ENCODE measurements at regions not wholly inside any gene's neighbourhood (a gene's known extent, or its start where the extent isn't known, plus 50 kb on each side); places are given as distances from the start of the nearest gene placed in this dataset.

DNA sequence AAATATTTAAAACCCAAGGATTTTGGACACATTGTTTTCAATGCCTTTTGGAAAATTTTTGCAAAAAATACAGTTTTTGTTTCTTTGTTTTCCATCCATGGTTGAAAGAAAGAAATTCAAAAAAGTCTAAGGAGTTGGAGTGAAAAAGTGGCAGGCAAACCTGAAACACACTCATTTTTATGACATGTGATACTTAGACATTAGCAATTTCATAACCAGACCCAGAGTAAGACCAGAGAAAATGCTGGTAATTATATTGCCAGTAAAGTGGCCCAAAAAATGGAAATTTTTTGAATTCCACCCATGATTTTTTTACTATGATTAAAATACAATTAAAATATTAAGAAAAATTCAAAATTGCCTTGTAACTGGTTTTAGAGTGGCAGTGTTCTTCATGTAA is 128.2 kb downstream of the SLC17A6 start:
- Histone ChIP-seq H3K9me3 (ENCODE audit: low read length) (no peaks in the 10 kb centered on the region), H3K79me2 (replicated peaks; ENCODE audit: insufficient read depth, low read length) (no peaks in the 10 kb centered on the region), H3K9ac (ENCODE audit: low read length) (no peak overlapping the region), H2AFZ (ENCODE audit: low read depth, low read length) (no peak overlapping the region), H3K9me2 (ENCODE audit: insufficient read depth, low read length) (no peaks in the 10 kb centered on the region), H3K27me3 (ENCODE audit: insufficient read depth, low read depth, low read length) (no peaks in the 10 kb centered on the region), H3F3A (ENCODE audit: insufficient read depth, low read length, poor library complexity, severe bottlenecking) (no peaks in the 10 kb centered on the region), H3K4me2 (ENCODE audit: low read length) (no peak overlapping the region), H3K36me3 (ENCODE audit: insufficient read depth, low read length) (no peaks in the 10 kb centered on the region), H3K27ac (ENCODE audit: low read length) (no peak overlapping the region), H3K4me3 (ENCODE audit: low read length) (no peak overlapping the region), H4K20me1 (ENCODE audit: insufficient read depth) (no peaks in the 10 kb centered on the region)
- TF ChIP-seq RAD21 (conservative IDR thresholded peaks at IDR 0.05) (no peak), MXI1 (conservative IDR thresholded peaks at IDR 0.05; ENCODE audit: poor library complexity, severe bottlenecking) (no peak), EP300 (conservative IDR thresholded peaks at IDR 0.05; ENCODE audit: poor library complexity, severe bottlenecking) (no peak), SMC3 (conservative IDR thresholded peaks at IDR 0.05; ENCODE audit: poor library complexity) (no peak), EZH2 (IDR thresholded peaks at IDR 0.05; ENCODE audit: borderline replicate concordance, insufficient read depth, low read length, poor library complexity, severe bottlenecking) (no peak), REST (IDR thresholded peaks at IDR 0.05; ENCODE audit: borderline replicate concordance) (no peak), CTCF (IDR thresholded peaks at IDR 0.05; ENCODE audit: poor library complexity, severe bottlenecking) (no peak), TAF1 (IDR thresholded peaks at IDR 0.05; ENCODE audit: low read depth) (no peak), POLR2AphosphoS5 (IDR thresholded peaks at IDR 0.05) (no peak)

DNA sequence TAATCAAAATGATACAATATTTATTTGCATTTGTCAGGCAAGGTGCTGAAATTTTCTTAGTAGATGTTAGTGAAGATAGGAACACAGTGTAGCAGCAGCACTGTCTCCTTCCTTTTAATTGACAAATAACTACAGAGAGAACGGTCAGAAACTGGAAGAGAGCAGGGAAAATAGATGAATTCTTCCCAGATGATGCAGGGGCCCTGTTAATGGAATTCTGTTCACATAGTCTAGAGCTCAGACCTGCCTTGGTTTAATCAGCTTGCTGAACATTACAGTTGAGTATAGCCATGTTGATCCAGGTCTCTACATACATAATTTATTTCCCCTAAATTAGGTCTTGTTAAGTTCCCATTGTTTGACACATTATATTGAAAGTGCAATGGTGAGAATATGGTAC is 127.4 kb downstream of the SLC17A6 start:
- Histone ChIP-seq H3K27me3 (ENCODE audit: insufficient read depth, low read depth, low read length) (no peaks in the 10 kb centered on the region), H3K79me2 (replicated peaks; ENCODE audit: insufficient read depth, low read length) (no peaks in the 10 kb centered on the region), H2AFZ (ENCODE audit: low read depth, low read length) (no peak overlapping the region), H3K36me3 (ENCODE audit: insufficient read depth, low read length) (no peaks in the 10 kb centered on the region), H3F3A (ENCODE audit: insufficient read depth, low read length, poor library complexity, severe bottlenecking) (no peaks in the 10 kb centered on the region), H3K9ac (ENCODE audit: low read length) (no peak overlapping the region), H4K20me1 (ENCODE audit: insufficient read depth) (no peaks in the 10 kb centered on the region), H3K9me3 (ENCODE audit: low read length) (no peaks in the 10 kb centered on the region), H3K27ac (ENCODE audit: low read length) (no peak overlapping the region), H3K4me2 (ENCODE audit: low read length) (no peak overlapping the region), H3K4me3 (ENCODE audit: low read length) (no peak overlapping the region), H3K9me2 (ENCODE audit: insufficient read depth, low read length) (no peaks in the 10 kb centered on the region)
- TF ChIP-seq TAF1 (IDR thresholded peaks at IDR 0.05; ENCODE audit: low read depth) (no peak), SMC3 (conservative IDR thresholded peaks at IDR 0.05; ENCODE audit: poor library complexity) (no peak), CTCF (IDR thresholded peaks at IDR 0.05; ENCODE audit: poor library complexity, severe bottlenecking) (no peak), POLR2AphosphoS5 (IDR thresholded peaks at IDR 0.05) (no peak), RAD21 (conservative IDR thresholded peaks at IDR 0.05) (no peak), EP300 (conservative IDR thresholded peaks at IDR 0.05; ENCODE audit: poor library complexity, severe bottlenecking) (no peak), MXI1 (conservative IDR thresholded peaks at IDR 0.05; ENCODE audit: poor library complexity, severe bottlenecking) (no peak), EZH2 (IDR thresholded peaks at IDR 0.05; ENCODE audit: borderline replicate concordance, insufficient read depth, low read length, poor library complexity, severe bottlenecking) (no peak), REST (IDR thresholded peaks at IDR 0.05; ENCODE audit: borderline replicate concordance) (no peak)

Data from neural cell (in vitro differentiated cells).